ENCODE measurements at regions not wholly inside any gene's neighbourhood (a gene's known extent, or its start where the extent isn't known, plus 50 kb on each side); places are given as distances from the start of the nearest gene placed in this dataset.

DNA sequence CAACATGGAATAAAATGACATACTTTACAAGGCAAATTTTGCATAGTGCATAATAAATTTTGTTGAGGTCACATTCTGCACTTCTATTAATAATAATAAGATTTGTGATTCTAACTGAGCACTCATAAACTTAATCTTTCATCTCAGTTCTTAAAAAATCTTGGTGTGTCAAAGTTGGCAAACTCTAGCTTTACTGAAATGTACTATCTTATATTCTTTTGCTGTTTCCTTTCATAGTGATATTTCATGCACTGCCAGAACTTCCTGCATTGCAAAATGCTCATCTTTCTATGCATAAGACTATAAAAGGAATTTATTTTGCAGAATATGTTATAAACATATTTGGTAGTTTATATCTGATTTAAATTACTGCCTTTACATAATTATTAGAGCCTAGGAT is 797.6 kb downstream of the ADGRL2 start:
- no peak for DNase-seq
- Histone ChIP-seq H2BK120ac (ENCODE audit: insufficient read depth, low read length, poor library complexity) (no peak overlapping the region), H3K4me1 (ENCODE audit: control insufficient read depth in 1 of 2, insufficient read depth in 2 of 2, low read length in 2 of 2) (no peaks in the 10 kb centered on the region), H4K8ac (ENCODE audit: low read depth, low read length) (no peak overlapping the region), H3K14ac (ENCODE audit: low read length) (no peak overlapping the region), H2BK5ac (ENCODE audit: low read depth, low read length, poor library complexity) (no peak overlapping the region), H3K9me3 (ENCODE audit: insufficient read depth, low read depth, low read length) (no peaks in the 10 kb centered on the region), H3K36me3 (ENCODE audit: control insufficient read depth in 1 of 2, insufficient read depth in 2 of 2, low read length in 2 of 2) (no peaks in the 10 kb centered on the region), H3K27ac (ENCODE audit: low read depth, low read length) (no peak overlapping the region), H3K4me2 (ENCODE audit: low read length) (no peak overlapping the region), H4K91ac (ENCODE audit: low read depth, low read length) (no peak overlapping the region), H3K23ac (ENCODE audit: low read length) (no peak overlapping the region), H4K12ac (ENCODE audit: low read depth, low read length) (no peak overlapping the region), H3K79me1 (ENCODE audit: low read length) (no peaks in the 10 kb centered on the region), H3K9ac (ENCODE audit: low read length) (no peak overlapping the region), H2AK5ac (ENCODE audit: low read length) (no peak overlapping the region), H3K79me2 (ENCODE audit: control insufficient read depth, insufficient read depth, low read length, poor library complexity) (no peaks in the 10 kb centered on the region), H3K18ac (ENCODE audit: low read length) (no peak overlapping the region), H3K4me3 (ENCODE audit: low read depth, low read length) (no peak overlapping the region), H2BK12ac (ENCODE audit: low read length) (no peak overlapping the region), H2AFZ (ENCODE audit: insufficient read depth, low read length, poor library complexity) (no peak overlapping the region), H3K4ac (ENCODE audit: low read depth, low read length) (no peak overlapping the region), H3K27me3 (ENCODE audit: insufficient read depth, low read length) (no peaks in the 10 kb centered on the region)

DNA sequence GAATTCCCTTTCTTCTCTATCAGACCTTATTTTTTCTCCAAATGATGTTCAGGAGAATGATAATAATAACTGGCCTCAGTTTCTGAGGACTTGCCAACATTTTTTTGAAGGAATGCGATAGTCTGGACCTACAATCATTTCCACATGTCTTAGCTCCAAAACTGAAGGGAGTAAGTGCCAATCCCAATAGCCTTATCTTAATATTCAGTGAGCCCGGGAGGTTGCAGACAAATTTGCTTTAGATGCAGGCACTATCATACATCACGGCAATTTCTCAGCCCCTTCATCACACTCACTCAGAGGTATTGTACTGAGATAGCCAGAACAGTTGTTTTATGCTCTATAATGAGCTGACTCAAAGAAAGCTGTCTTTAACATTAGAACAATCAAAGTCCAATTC is 796.9 kb downstream of the ADGRL2 start:
- H4K12ac ChIP-seq (ENCODE audit: low read depth, low read length): no peak overlapping the region
- no peak overlapping the region for H3K4me3 ChIP-seq (ENCODE audit: low read depth, low read length)
- H2BK5ac ChIP-seq (ENCODE audit: low read depth, low read length, poor library complexity): no peak overlapping the region
- no peak overlapping the region for H3K4me2 ChIP-seq (ENCODE audit: low read length)
- H4K8ac ChIP-seq (ENCODE audit: low read depth, low read length): no peak overlapping the region
- no peaks in the 10 kb centered on the region for H3K79me2 ChIP-seq (ENCODE audit: control insufficient read depth, insufficient read depth, low read length, poor library complexity)
- no peak overlapping the region for H3K4ac ChIP-seq (ENCODE audit: low read depth, low read length)
- H3K36me3 ChIP-seq (ENCODE audit: control insufficient read depth in 1 of 2, insufficient read depth in 2 of 2, low read length in 2 of 2): no peaks in the 10 kb centered on the region
- DNase-seq: no peak
- H3K27ac ChIP-seq (ENCODE audit: low read depth, low read length): no peak overlapping the region
- no peak overlapping the region for H3K23ac ChIP-seq (ENCODE audit: low read length)
- no CpG with 5 or more reads among the region's 3 CpGs for WGBS (ENCODE audit: extremely low coverage, insufficient coverage, insufficient read length)
- no peaks in the 10 kb centered on the region for H3K4me1 ChIP-seq (ENCODE audit: control insufficient read depth in 1 of 2, insufficient read depth in 2 of 2, low read length in 2 of 2)
- H2BK12ac ChIP-seq (ENCODE audit: low read length): no peak overlapping the region
- no peak overlapping the region for H3K18ac ChIP-seq (ENCODE audit: low read length)
- no peak overlapping the region for H2AK5ac ChIP-seq (ENCODE audit: low read length)
- H3K79me1 ChIP-seq (ENCODE audit: low read length): no peaks in the 10 kb centered on the region
- H3K27me3 ChIP-seq (ENCODE audit: insufficient read depth, low read length): no peaks in the 10 kb centered on the region
- no peak overlapping the region for H3K14ac ChIP-seq (ENCODE audit: low read length)
- H3K9me3 ChIP-seq (ENCODE audit: insufficient read depth, low read depth, low read length): no peaks in the 10 kb centered on the region
- H3K9ac ChIP-seq (ENCODE audit: low read length): no peak overlapping the region
- H4K91ac ChIP-seq (ENCODE audit: low read depth, low read length): no peak overlapping the region
- H2BK120ac ChIP-seq (ENCODE audit: insufficient read depth, low read length, poor library complexity): no peak overlapping the region
- H2AFZ ChIP-seq (ENCODE audit: insufficient read depth, low read length, poor library complexity): no peak overlapping the region

DNA sequence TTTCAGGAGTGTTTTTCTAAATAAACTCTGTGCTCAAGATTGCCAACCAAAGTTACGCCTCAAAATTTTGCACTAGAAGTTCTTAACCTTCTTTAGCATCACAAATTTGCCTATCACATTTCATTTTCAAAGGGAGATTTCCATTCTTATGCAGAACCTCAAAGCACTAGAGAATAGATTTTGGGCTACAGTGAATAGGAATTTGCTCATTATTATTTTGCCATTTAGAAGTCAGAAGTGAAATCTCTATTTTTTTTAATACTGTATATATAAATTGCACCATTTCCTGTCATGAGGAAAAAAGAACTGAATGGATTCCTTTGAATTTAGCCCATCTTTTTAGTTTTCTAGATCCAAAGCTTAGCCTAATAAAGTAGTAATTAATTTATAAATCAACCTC is 796.4 kb downstream of the ADGRL2 start:
- Histone ChIP-seq H2BK5ac (ENCODE audit: low read depth, low read length, poor library complexity) (no peak overlapping the region), H4K12ac (ENCODE audit: low read depth, low read length) (no peak overlapping the region), H3K36me3 (ENCODE audit: control insufficient read depth in 1 of 2, insufficient read depth in 2 of 2, low read length in 2 of 2) (no peaks in the 10 kb centered on the region), H3K27me3 (ENCODE audit: insufficient read depth, low read length) (no peaks in the 10 kb centered on the region), H3K18ac (ENCODE audit: low read length) (no peak overlapping the region), H3K14ac (ENCODE audit: low read length) (no peak overlapping the region), H3K79me1 (ENCODE audit: low read length) (no peaks in the 10 kb centered on the region), H4K8ac (ENCODE audit: low read depth, low read length) (no peak overlapping the region), H2AFZ (ENCODE audit: insufficient read depth, low read length, poor library complexity) (no peak overlapping the region), H2BK120ac (ENCODE audit: insufficient read depth, low read length, poor library complexity) (no peak overlapping the region), H3K79me2 (ENCODE audit: control insufficient read depth, insufficient read depth, low read length, poor library complexity) (no peaks in the 10 kb centered on the region), H4K91ac (ENCODE audit: low read depth, low read length) (no peak overlapping the region), H3K4ac (ENCODE audit: low read depth, low read length) (no peak overlapping the region), H3K4me1 (ENCODE audit: control insufficient read depth in 1 of 2, insufficient read depth in 2 of 2, low read length in 2 of 2) (no peaks in the 10 kb centered on the region), H3K4me2 (ENCODE audit: low read length) (no peak overlapping the region), H2BK12ac (ENCODE audit: low read length) (no peak overlapping the region), H3K27ac (ENCODE audit: low read depth, low read length) (no peak overlapping the region), H3K9me3 (ENCODE audit: insufficient read depth, low read depth, low read length) (no peaks in the 10 kb centered on the region), H3K23ac (ENCODE audit: low read length) (no peak overlapping the region), H3K9ac (ENCODE audit: low read length) (no peak overlapping the region), H2AK5ac (ENCODE audit: low read length) (no peak overlapping the region), H3K4me3 (ENCODE audit: low read depth, low read length) (no peak overlapping the region)
- no peak for DNase-seq
- WGBS (ENCODE audit: extremely low coverage, insufficient coverage, insufficient read length): no CpG with 5 or more reads among the region's 1 CpG

DNA sequence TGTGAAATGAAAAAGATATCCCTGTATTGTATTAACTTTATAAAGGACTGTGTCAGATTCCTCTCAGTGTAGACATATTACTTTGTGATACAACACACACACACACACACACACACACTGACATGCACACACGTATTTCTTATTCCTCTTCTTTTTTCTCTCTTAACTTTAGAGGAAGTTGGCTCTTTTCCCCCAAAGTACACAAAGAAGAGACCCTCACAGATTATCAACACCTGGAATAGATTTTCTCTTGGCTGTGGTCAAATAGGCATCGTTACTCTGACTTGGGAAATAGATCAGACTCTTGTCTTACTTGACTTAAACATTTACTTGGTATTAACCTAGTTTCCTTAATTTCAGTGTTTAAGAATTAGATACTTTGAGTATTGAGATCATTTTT is 792.8 kb downstream of the ADGRL2 start:
- H2AK5ac ChIP-seq (ENCODE audit: low read length): no peak overlapping the region
- DNase-seq: no peak
- H3K9me3 ChIP-seq (ENCODE audit: insufficient read depth, low read depth, low read length): no peaks in the 10 kb centered on the region
- no peak overlapping the region for H3K4ac ChIP-seq (ENCODE audit: low read depth, low read length)
- no peak overlapping the region for H3K4me3 ChIP-seq (ENCODE audit: low read depth, low read length)
- no peak overlapping the region for H4K8ac ChIP-seq (ENCODE audit: low read depth, low read length)
- H3K79me2 ChIP-seq (ENCODE audit: control insufficient read depth, insufficient read depth, low read length, poor library complexity): no peaks in the 10 kb centered on the region
- WGBS (ENCODE audit: extremely low coverage, insufficient coverage, insufficient read length): no CpG with 5 or more reads among the region's 2 CpGs
- H2AFZ ChIP-seq (ENCODE audit: insufficient read depth, low read length, poor library complexity): no peak overlapping the region
- no peak overlapping the region for H2BK120ac ChIP-seq (ENCODE audit: insufficient read depth, low read length, poor library complexity)
- no peak overlapping the region for H3K4me2 ChIP-seq (ENCODE audit: low read length)
- no peak overlapping the region for H3K14ac ChIP-seq (ENCODE audit: low read length)
- no peak overlapping the region for H2BK12ac ChIP-seq (ENCODE audit: low read length)
- no peak overlapping the region for H4K12ac ChIP-seq (ENCODE audit: low read depth, low read length)
- H3K36me3 ChIP-seq (ENCODE audit: control insufficient read depth in 1 of 2, insufficient read depth in 2 of 2, low read length in 2 of 2): no peaks in the 10 kb centered on the region
- no peak overlapping the region for H3K27ac ChIP-seq (ENCODE audit: low read depth, low read length)
- no peaks in the 10 kb centered on the region for H3K79me1 ChIP-seq (ENCODE audit: low read length)
- no peak overlapping the region for H3K23ac ChIP-seq (ENCODE audit: low read length)
- no peak overlapping the region for H4K91ac ChIP-seq (ENCODE audit: low read depth, low read length)
- H3K4me1 ChIP-seq (ENCODE audit: control insufficient read depth in 1 of 2, insufficient read depth in 2 of 2, low read length in 2 of 2): no peaks in the 10 kb centered on the region
- H3K27me3 ChIP-seq (ENCODE audit: insufficient read depth, low read length): no peaks in the 10 kb centered on the region
- no peak overlapping the region for H2BK5ac ChIP-seq (ENCODE audit: low read depth, low read length, poor library complexity)
- no peak overlapping the region for H3K18ac ChIP-seq (ENCODE audit: low read length)
- H3K9ac ChIP-seq (ENCODE audit: low read length): no peak overlapping the region

DNA sequence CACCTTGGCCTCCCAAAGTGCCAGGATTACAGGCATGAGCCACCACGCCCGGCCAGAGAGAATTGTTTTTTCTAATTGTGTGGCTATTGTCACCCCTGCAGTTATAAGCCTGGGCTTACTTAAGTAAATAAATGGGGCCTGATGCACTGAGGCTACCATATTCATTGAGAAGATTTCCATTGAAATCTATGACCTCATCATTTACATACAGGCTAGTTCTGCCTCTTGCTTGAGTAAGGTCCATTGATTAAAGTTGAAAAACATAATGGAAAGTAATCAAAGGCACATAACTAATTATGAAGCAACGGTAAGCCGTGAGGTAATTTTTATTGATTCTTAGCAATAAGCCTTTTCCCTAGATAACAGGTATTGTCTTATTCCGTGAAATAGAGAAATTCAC is 788.9 kb downstream of the ADGRL2 start:
- no peak overlapping the region for H2BK12ac ChIP-seq (ENCODE audit: low read length)
- no peak overlapping the region for H4K91ac ChIP-seq (ENCODE audit: low read depth, low read length)
- H2BK120ac ChIP-seq (ENCODE audit: insufficient read depth, low read length, poor library complexity): no peak overlapping the region

More for the DNA sequence above, 788.9 kb downstream of the ADGRL2 start:
- H3K4me3 ChIP-seq (ENCODE audit: low read depth, low read length): no peak overlapping the region
- DNase-seq: no peak
- no peak overlapping the region for H3K4ac ChIP-seq (ENCODE audit: low read depth, low read length)
- no peak overlapping the region for H3K9ac ChIP-seq (ENCODE audit: low read length)
- no peaks in the 10 kb centered on the region for H3K79me1 ChIP-seq (ENCODE audit: low read length)
- no peak overlapping the region for H3K23ac ChIP-seq (ENCODE audit: low read length)
- WGBS (ENCODE audit: extremely low coverage, insufficient coverage, insufficient read length): no CpG with 5 or more reads among the region's 5 CpGs
- H2AK5ac ChIP-seq (ENCODE audit: low read length): no peak overlapping the region
- no peak overlapping the region for H3K18ac ChIP-seq (ENCODE audit: low read length)
- H2AFZ ChIP-seq (ENCODE audit: insufficient read depth, low read length, poor library complexity): no peak overlapping the region
- H3K4me2 ChIP-seq (ENCODE audit: low read length): no peak overlapping the region
- no peaks in the 10 kb centered on the region for H3K4me1 ChIP-seq (ENCODE audit: control insufficient read depth in 1 of 2, insufficient read depth in 2 of 2, low read length in 2 of 2)
- H3K27ac ChIP-seq (ENCODE audit: low read depth, low read length): no peak overlapping the region
- H3K79me2 ChIP-seq (ENCODE audit: control insufficient read depth, insufficient read depth, low read length, poor library complexity): no peaks in the 10 kb centered on the region
- no peak overlapping the region for H2BK5ac ChIP-seq (ENCODE audit: low read depth, low read length, poor library complexity)
- no peaks in the 10 kb centered on the region for H3K36me3 ChIP-seq (ENCODE audit: control insufficient read depth in 1 of 2, insufficient read depth in 2 of 2, low read length in 2 of 2)
- H3K14ac ChIP-seq (ENCODE audit: low read length): no peak overlapping the region
- H3K27me3 ChIP-seq (ENCODE audit: insufficient read depth, low read length): no peaks in the 10 kb centered on the region
- H4K12ac ChIP-seq (ENCODE audit: low read depth, low read length): no peak overlapping the region
- H4K8ac ChIP-seq (ENCODE audit: low read depth, low read length): no peak overlapping the region
- H3K9me3 ChIP-seq (ENCODE audit: insufficient read depth, low read depth, low read length): no peaks in the 10 kb centered on the region
